A673 (cell line): ENCODE measurements at regions not wholly inside any gene's neighbourhood (a gene's known extent, or its start where the extent isn't known, plus 50 kb on each side); places are given as distances from the start of the nearest gene placed in this dataset.

Experiments used
- BruUV-seq: library from RNA; stranded (reverse); fragments of 400-500 nt; replicated peaks from 2 replicates; lab custom pipeline; 2021; lab: Mats Ljungman, UMichigan
- CTCF ChIA-PET: fragments of 300-600 bp; sonication (Branson Sonifier 250); formaldehyde crosslinking; loops from one replicate; lab custom pipeline; 2022; ENCODE audit warnings: antibody characterized with exemption; lab: Charles Lee
- POLR2A ChIA-PET: fragments of 300-600 bp; sonication (Branson Sonifier 250); formaldehyde crosslinking; loops from one replicate; lab custom pipeline; 2022; ENCODE audit warnings: antibody characterized with exemption; ENCODE audit not compliant: low non-redundant PET; lab: Charles Lee
- DNase-seq: peaks from one replicate; pipeline ENCODE4 v3.0.0-alpha.2; 2015; ENCODE audit warnings: low spot score
- H3K27ac ChIP-seq: fragments of 200-600 bp; sonication (generic); 2 replicates; pipeline ENCODE4 v1.5.1; 2016; ENCODE audit warnings: mixed run types, low read depth, mild to moderate bottlenecking, mixed read lengths, antibody characterized with exemption, low read length; ENCODE audit not compliant: poor library complexity, severe bottlenecking
- H3K27me3 ChIP-seq: fragments of 200-600 bp; sonication (generic); replicated peaks from 2 replicates; pipeline ENCODE4 v1.6.1; 2017; ENCODE audit warnings: mixed run types, low read depth, mild to moderate bottlenecking, mixed read lengths, antibody characterized with exemption, low read length; ENCODE audit not compliant: insufficient read depth, poor library complexity
- H3K36me3 ChIP-seq: fragments of 200-600 bp; sonication (generic); 2 replicates; pipeline ENCODE4 v1.6.1; 2016; ENCODE audit warnings: mixed run types, mild to moderate bottlenecking, mixed read lengths, antibody characterized with exemption, low read length; ENCODE audit not compliant: insufficient read depth, poor library complexity, severe bottlenecking
- H3K4me1 ChIP-seq: fragments of 200-600 bp; sonication (generic); 2 replicates; pipeline ENCODE4 v1.6.1; 2017; ENCODE audit warnings: mixed run types, mild to moderate bottlenecking, mixed read lengths, antibody characterized with exemption, low read length; ENCODE audit not compliant: insufficient read depth, poor library complexity, severe bottlenecking
- H3K4me3 ChIP-seq: fragments of 200-600 bp; sonication (generic); 2 replicates; pipeline ENCODE4 v1.5.1; 2016; ENCODE audit warnings: low read depth, mixed run types, mild to moderate bottlenecking, mixed read lengths, low read length; ENCODE audit not compliant: poor library complexity, severe bottlenecking
- H3K9me3 ChIP-seq: fragments of 200-600 bp; sonication (generic); 2 replicates; pipeline ENCODE4 v1.6.1; 2016; ENCODE audit warnings: mixed run types, low read depth, mild to moderate bottlenecking, mixed read lengths, antibody characterized with exemption, low read length; ENCODE audit not compliant: poor library complexity, severe bottlenecking
- CTCF ChIP-seq: fragments of 300-800, 200-600 bp; sonication (generic); conservative IDR thresholded peaks from 2 replicates; pipeline ENCODE4 v1.5.1; 2017; ENCODE audit warnings: low read depth, mild to moderate bottlenecking, antibody characterized with exemption, low read length, moderate library complexity, mixed read lengths
- EZH2 ChIP-seq: fragments of 200-600 bp; sonication (generic); IDR thresholded peaks from 2 replicates; pipeline ENCODE4 v1.6.1; 2017; ENCODE audit warnings: borderline replicate concordance, low read depth, mild to moderate bottlenecking, mixed read lengths, antibody characterized with exemption, low read length; ENCODE audit not compliant: poor library complexity, severe bottlenecking
- intact Hi-C: fragments of 100-400 bp; cut with micrococcal nuclease; formaldehyde crosslinking; loops from one replicate; pipeline ENCODE4 v1.10.0; 2022; ENCODE audit not compliant: unreplicated experiment

DNA sequence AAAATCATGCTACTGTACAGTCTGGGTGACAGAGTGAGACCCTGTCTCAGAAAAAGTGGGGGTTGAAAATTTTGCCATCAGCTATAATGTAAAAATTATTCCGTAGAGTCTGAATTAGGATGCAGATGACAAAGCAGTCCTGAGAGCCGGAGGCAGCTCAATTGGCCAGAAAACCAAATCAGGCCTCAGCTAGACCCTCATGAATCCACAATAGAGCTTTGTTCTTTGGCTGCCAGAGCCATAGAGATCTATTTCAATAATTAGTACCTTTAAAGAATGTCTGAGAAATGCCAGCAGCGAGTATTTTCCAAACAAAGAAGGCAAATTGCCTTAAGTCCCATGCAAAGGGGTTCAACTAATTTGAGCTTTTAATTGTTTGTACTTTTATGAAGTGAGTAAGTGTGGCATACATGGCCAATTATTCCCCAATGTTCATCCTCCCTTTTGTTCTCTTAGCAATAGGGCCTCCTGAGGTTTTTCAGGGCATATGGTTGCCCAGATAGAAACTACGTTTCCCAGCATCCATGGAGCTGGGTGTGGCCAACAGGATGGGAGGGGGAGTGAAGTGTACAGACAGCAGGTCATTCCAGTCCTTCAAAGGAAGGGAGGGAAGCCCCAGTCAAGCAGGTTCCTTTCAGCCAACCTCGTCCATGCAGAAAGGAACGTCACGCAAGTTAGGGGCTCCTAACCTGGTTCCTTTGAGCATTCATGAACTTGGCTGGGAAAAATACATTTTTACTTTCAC is 211.3 kb upstream of the APCDD1 start:
- Histone ChIP-seq H3K4me1 (peaks cover 42% of the 10 kb centered on the region), H3K27ac (no peak overlapping the region), H3K36me3 (no peaks in the 10 kb centered on the region), H3K4me3 (no peak overlapping the region), H3K9me3 (no peaks in the 10 kb centered on the region), H3K27me3 (no peaks in the 10 kb centered on the region)
- intact Hi-C loops, result loop anchor here (5.0 to 10.0 kb wide), 2 partner anchors 212 to 279 kb away; partner anchors contain the start of gene APCDD1
- no TSS peak for BruUV-seq
- DNase-seq, result peak; percentile 65
- CTCF ChIA-PET, result no interaction called here
- POLR2A ChIA-PET, result no interaction called here
- TF ChIP-seq CTCF (no peak), EZH2 (no peak)

DNA sequence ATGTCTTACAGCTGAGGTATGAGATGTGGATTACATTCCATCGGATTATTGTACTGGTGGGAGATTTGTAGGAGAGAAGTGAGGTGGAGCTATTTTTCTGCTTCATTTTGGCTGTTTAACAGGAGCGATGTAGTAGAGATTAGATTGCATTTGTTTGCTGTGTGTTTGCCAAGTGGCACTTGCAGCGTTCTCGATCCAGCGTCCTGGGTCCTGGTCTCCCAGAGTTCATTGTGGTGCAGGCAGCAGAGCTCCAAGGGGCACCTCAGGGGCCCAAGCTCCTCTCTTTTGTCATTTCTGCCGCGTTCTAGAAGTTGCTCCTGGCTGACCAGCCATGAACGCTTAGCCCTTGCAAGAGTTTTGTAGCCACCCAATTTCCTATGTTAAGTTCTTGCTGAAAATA is 210.1 kb upstream of the APCDD1 start:
- no peak overlapping the region for H3K4me3 ChIP-seq
- DNase-seq, result no peak
- no peak overlapping the region for H3K27ac ChIP-seq
- ChIA-PET POLR2A (no interaction called here), CTCF (interaction anchor here (0.6 kb wide), 1 partner anchor 910 kb away, joined by 4 read pairs; no protein-coding TSS in a partner anchor)
- no TSS peak for BruUV-seq
- H3K9me3 ChIP-seq, result no peaks in the 10 kb centered on the region
- TF ChIP-seq EZH2 (no peak), CTCF (no peak)
- intact Hi-C loops, result loop anchor here (5.0 to 10.0 kb wide), 2 partner anchors 210 to 278 kb away; partner anchors contain the start of gene APCDD1
- no peaks in the 10 kb centered on the region for H3K36me3 ChIP-seq
- no peaks in the 10 kb centered on the region for H3K27me3 ChIP-seq
- H3K4me1 ChIP-seq, result peaks cover 33% of the 10 kb centered on the region

GRCh38 chr18:10245031-10245845 is 209.2 kb upstream of the APCDD1 start:
- POLR2A ChIA-PET, result no interaction called here
- H3K4me1 ChIP-seq, result peaks cover 24% of the 10 kb centered on the region
- no peak for DNase-seq
- H3K27ac ChIP-seq, result no peak overlapping the region
- no peak overlapping the region for H3K4me3 ChIP-seq
- TF ChIP-seq EZH2 (no peak), CTCF (no peak)
- CTCF ChIA-PET, result no interaction called here
- no peaks in the 10 kb centered on the region for H3K27me3 ChIP-seq
- no TSS peak for BruUV-seq
- no peaks in the 10 kb centered on the region for H3K9me3 ChIP-seq
- H3K36me3 ChIP-seq, result no peaks in the 10 kb centered on the region
- intact Hi-C loops, result loop anchor here (5.0 to 10.0 kb wide), 2 partner anchors 210 to 273 kb away; partner anchors contain the start of gene APCDD1
